HCT116 (cell line): ENCODE measurements at regions not wholly inside any gene's neighbourhood (a gene's known extent, or its start where the extent isn't known, plus 50 kb on each side); places are given as distances from the start of the nearest gene placed in this dataset.

Experiments
- ATAC-seq: fragments of 200-7000 bp; cut with Tn5 transposase; 2 replicates; pipeline ENCODE4 v1.9.1; 2020; ENCODE audit warnings: mild to moderate bottlenecking, moderate library complexity
- BruUV-seq: library from RNA; stranded (reverse); fragments of 400-500 nt; replicated peaks from 2 replicates; lab custom pipeline; 2021; lab: Mats Ljungman, UMichigan
- CTCF ChIA-PET: fragments of 300-600 bp; sonication (Branson Sonifier 250); formaldehyde crosslinking; loops from one replicate; lab custom pipeline; 2021; ENCODE audit warnings: antibody characterized with exemption; lab: Charles Lee
- POLR2A ChIA-PET: fragments of 300-600, 350-600 bp; sonication (Branson Sonifier 250); formaldehyde crosslinking; loops from one replicate; lab custom pipeline; 2021; ENCODE audit warnings: antibody characterized with exemption; lab: Charles Lee
- RAD21 ChIA-PET, 2 experiments: fragments of 300-600 bp; sonication (Branson Sonifier 250); formaldehyde crosslinking; loops; one replicate each; lab custom pipeline; 2023; ENCODE audit warnings: low total read pairs in 2 of 2; ENCODE audit not compliant: uncharacterized antibody in 2 of 2, unreplicated experiment in 2 of 2, low non-redundant PET in 1 of 2; lab: Charles Lee
- DNase-seq: peaks from one replicate; pipeline ENCODE4 v3.0.0-alpha.2; 2010; ENCODE audit warnings: low read depth, low spot score
- H2AFZ ChIP-seq: fragments of 200-600 bp; shearing (Covaris generic), sonication (generic); 2 replicates; pipeline ENCODE4 v1.6.1; 2017; ENCODE audit warnings: low read depth, mixed run types, mixed read lengths, antibody characterized with exemption, low read length; ENCODE audit not compliant: poor library complexity, severe bottlenecking
- H3K27ac ChIP-seq: 2 replicates; pipeline ENCODE4 v1.5.1; 2012; ENCODE audit warnings: low read depth, low read length
- H3K27me3 ChIP-seq: fragments of 200-600 bp; sonication (generic); 2 replicates; pipeline ENCODE4 v1.6.1; 2016; ENCODE audit warnings: mixed run types, low read length, mixed read lengths; ENCODE audit not compliant: insufficient read depth
- H3K36me3 ChIP-seq, 2 experiments: fragments of 200-500 bp in 1 of 2; fragments of 200-600 bp in 1 of 2; sonication (Bioruptor generic) in 1 of 2; sonication (generic) in 1 of 2; 2 replicates each; pipeline versions ENCODE4 v1.5.1 to v1.6.1; 2014 to 2016; ENCODE audit warnings: low read length in 2 of 2, inconsistent platforms in 1 of 2, mixed read lengths in 1 of 2, mixed run types in 1 of 2; ENCODE audit not compliant: insufficient read depth in 2 of 2, control insufficient read depth in 1 of 2
- H3K4me1 ChIP-seq, 2 experiments: fragments of 200-600 bp in 1 of 2; sonication (generic) in 1 of 2; 2 replicates each; pipeline versions ENCODE4 v1.5.1 to v1.6.1; 2012 to 2017; ENCODE audit warnings: low read length in 2 of 2, inconsistent platforms in 1 of 2, mild to moderate bottlenecking in 1 of 2, mixed read lengths in 1 of 2, mixed run types in 1 of 2, moderate library complexity in 1 of 2; ENCODE audit not compliant: insufficient read depth in 2 of 2, control insufficient read depth in 1 of 2
- H3K4me2 ChIP-seq: fragments of 200-600 bp; sonication (generic); 2 replicates; pipeline ENCODE4 v1.6.1; 2017; ENCODE audit warnings: mixed run types, low read length, mixed read lengths
- H3K4me3 ChIP-seq, 2 experiments: fragments of 200-600 bp in 1 of 2; sonication (generic) in 1 of 2; replicated peaks in 1 of 2; 2 replicates each; pipeline ENCODE4 v1.5.1; 2011 to 2016; ENCODE audit warnings: low read length in 2 of 2, control low read depth in 1 of 2, low read depth in 1 of 2, mild to moderate bottlenecking in 1 of 2, mixed read lengths in 1 of 2, mixed run types in 1 of 2
- H3K79me2 ChIP-seq: fragments of 200-600 bp; sonication (generic); 2 replicates; pipeline ENCODE4 v1.6.1; 2017; ENCODE audit warnings: mild to moderate bottlenecking, mixed run types, low read length, moderate library complexity, mixed read lengths; ENCODE audit not compliant: insufficient read depth
- H3K9ac ChIP-seq: fragments of 200-600 bp; sonication (generic); 2 replicates; pipeline ENCODE4 v1.6.1; 2016; ENCODE audit warnings: low read length, mixed read lengths
- H3K9me2 ChIP-seq: fragments of 200-600 bp; sonication (generic), shearing (Covaris generic); 2 replicates; pipeline ENCODE4 v1.6.1; 2017; ENCODE audit warnings: mixed run types, mild to moderate bottlenecking, moderate library complexity; ENCODE audit not compliant: insufficient read depth
- H3K9me3 ChIP-seq, 2 experiments: fragments of 200-500 bp in 1 of 2; fragments of 200-600 bp in 1 of 2; sonication (Bioruptor generic) in 1 of 2; sonication (generic) in 1 of 2; 2 replicates each; pipeline ENCODE4 v1.6.1; 2014 to 2017; ENCODE audit warnings: low read length in 2 of 2, mixed read lengths in 2 of 2, inconsistent platforms in 1 of 2, low read depth in 1 of 2, mild to moderate bottlenecking in 1 of 2, mixed run types in 1 of 2, moderate library complexity in 1 of 2; ENCODE audit not compliant: control insufficient read depth in 1 of 2, insufficient read depth in 1 of 2
- H4K20me1 ChIP-seq: fragments of 200-600 bp; sonication (generic), shearing (Covaris generic); 2 replicates; pipeline ENCODE4 v1.6.1; 2017; ENCODE audit warnings: mixed run types, mild to moderate bottlenecking, moderate library complexity; ENCODE audit not compliant: insufficient read depth
- CEBPB ChIP-seq: IDR thresholded peaks from 2 replicates; pipeline ENCODE4 v1.6.1; 2012; ENCODE audit warnings: low read depth
- EGR1 ChIP-seq: IDR thresholded peaks from 2 replicates; pipeline ENCODE4 v1.6.1; 2012; ENCODE audit warnings: low read depth
- EZH2 ChIP-seq: fragments of 200-600 bp; sonication (generic); IDR thresholded peaks from 2 replicates; pipeline ENCODE4 v1.6.1; 2017; ENCODE audit warnings: antibody characterized with exemption, mixed run types
- EZH2phosphoT487 ChIP-seq: fragments of 200-600 bp; IDR thresholded peaks from 2 replicates; pipeline ENCODE4 v1.6.1; 2018; ENCODE audit warnings: antibody characterized with exemption, borderline replicate concordance
- FOSL1 ChIP-seq: IDR thresholded peaks from 2 replicates; pipeline ENCODE4 v1.6.1; 2012; ENCODE audit warnings: low read depth
- POLR2A ChIP-seq: IDR thresholded peaks from 2 replicates; pipeline ENCODE4 v1.7.0; 2011; ENCODE audit warnings: borderline replicate concordance; ENCODE audit not compliant: insufficient read depth, insufficient read length; ENCODE audit errors: extremely low read depth
- RAD21 ChIP-seq: IDR thresholded peaks from 2 replicates; pipeline ENCODE4 v1.6.1; 2012; ENCODE audit warnings: low read depth, mild to moderate bottlenecking
- SIN3A ChIP-seq: IDR thresholded peaks from 2 replicates; pipeline ENCODE4 v1.6.1; 2012; ENCODE audit warnings: low read depth
- SP1 ChIP-seq: IDR thresholded peaks from 2 replicates; pipeline ENCODE4 v1.6.1; 2012; ENCODE audit warnings: low read depth
- TCF7L2 ChIP-seq: IDR thresholded peaks from 2 replicates; pipeline ENCODE4 v1.7.0; 2011; ENCODE audit warnings: borderline replicate concordance, inconsistent platforms; ENCODE audit not compliant: insufficient read depth, insufficient read length; ENCODE audit errors: extremely low read depth
- YY1 ChIP-seq: IDR thresholded peaks from 2 replicates; pipeline ENCODE4 v1.6.1; 2011; ENCODE audit warnings: low read length, low read depth, moderate library complexity, mild to moderate bottlenecking; ENCODE audit not compliant: insufficient replicate concordance; ENCODE audit errors: extremely low read depth
- ZFX ChIP-seq: fragments of 450-650 bp; IDR thresholded peaks from 2 replicates; pipeline ENCODE4 v1.6.1; 2017
- ZNF274 ChIP-seq: fragments of 200-500 bp; sonication (Bioruptor generic); IDR thresholded peaks from 2 replicates; pipeline ENCODE4 v1.6.1; 2014; ENCODE audit warnings: mild to moderate bottlenecking, low read depth, low read length, inconsistent platforms
- intact Hi-C: fragments of 100-400 bp; cut with micrococcal nuclease; formaldehyde crosslinking; loops from 2 replicates; pipeline ENCODE4 v1.10.0; 2022
- TF ChIP-seq, protein P1 (sequence below): IDR thresholded peaks from 2 replicates; pipeline ENCODE4 v1.6.1; 2012; ENCODE audit warnings: low read depth
- TF ChIP-seq, protein P2 (sequence below), 3 experiments: fragments of 200-600 bp in 1 of 3; sonication (generic) in 1 of 3; IDR thresholded peaks in 2 of 3; conservative IDR thresholded peaks in 1 of 3; 2 replicates each; pipeline ENCODE4 v1.5.1; 2012 to 2017; ENCODE audit warnings: low read depth in 2 of 3, low read length in 2 of 3, antibody characterized with exemption in 1 of 3, borderline replicate concordance in 1 of 3, control low read depth in 1 of 3, mild to moderate bottlenecking in 1 of 3, mixed read lengths in 1 of 3, mixed run types in 1 of 3, moderate library complexity in 1 of 3; ENCODE audit not compliant: insufficient read depth in 1 of 3
- TF ChIP-seq, protein P3 (sequence below): IDR thresholded peaks from 2 replicates; pipeline ENCODE4 v1.6.1; 2012
- TF ChIP-seq, protein P4 (sequence below): IDR thresholded peaks from 2 replicates; pipeline ENCODE4 v1.6.1; 2012

DNA sequence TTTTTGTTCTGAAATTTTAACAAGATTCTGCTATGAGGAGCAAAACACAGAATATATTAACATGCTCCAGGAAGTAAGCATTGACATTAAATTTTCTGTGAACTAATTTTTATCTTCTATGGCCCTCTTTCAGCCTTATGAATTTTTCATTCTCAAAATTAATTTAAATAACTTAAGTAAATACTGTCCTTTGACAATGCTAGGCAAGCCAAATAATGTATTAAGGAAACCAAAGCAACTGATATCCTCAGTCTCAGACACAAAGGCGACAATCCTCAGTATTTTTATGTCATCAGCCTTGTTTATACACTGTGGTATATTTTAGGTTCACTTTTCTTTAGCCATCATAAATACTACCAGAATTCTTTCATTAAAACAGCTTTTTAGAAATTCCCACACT is 159.8 kb downstream of the CGGBP1 start:
- H2AFZ ChIP-seq: no peak overlapping the region
- TF ChIP-seq EZH2phosphoT487: no peak
- TF ChIP-seq SIN3A: no peak
- H3K36me3 ChIP-seq: no peaks in the 10 kb centered on the region
- H3K27ac ChIP-seq: no peak overlapping the region
- no peaks in the 10 kb centered on the region for H3K9me2 ChIP-seq
- no peak overlapping the region for H3K4me2 ChIP-seq
- RAD21 ChIA-PET: no interaction called here
- CTCF ChIA-PET: no interaction called here
- no peak overlapping the region for H3K4me3 ChIP-seq
- POLR2A ChIA-PET: no interaction called here
- intact Hi-C loops: no loop called here
- no peak overlapping the region for H3K9ac ChIP-seq
- H4K20me1 ChIP-seq: no peaks in the 10 kb centered on the region
- H3K9me3 ChIP-seq: no peaks in the 10 kb centered on the region
- H3K4me1 ChIP-seq: no peaks in the 10 kb centered on the region
- H3K79me2 ChIP-seq: no peaks in the 10 kb centered on the region
- no peak for DNase-seq
- no peaks in the 10 kb centered on the region for H3K27me3 ChIP-seq
- ATAC-seq: no peak
- no TSS peak for BruUV-seq

DNA sequence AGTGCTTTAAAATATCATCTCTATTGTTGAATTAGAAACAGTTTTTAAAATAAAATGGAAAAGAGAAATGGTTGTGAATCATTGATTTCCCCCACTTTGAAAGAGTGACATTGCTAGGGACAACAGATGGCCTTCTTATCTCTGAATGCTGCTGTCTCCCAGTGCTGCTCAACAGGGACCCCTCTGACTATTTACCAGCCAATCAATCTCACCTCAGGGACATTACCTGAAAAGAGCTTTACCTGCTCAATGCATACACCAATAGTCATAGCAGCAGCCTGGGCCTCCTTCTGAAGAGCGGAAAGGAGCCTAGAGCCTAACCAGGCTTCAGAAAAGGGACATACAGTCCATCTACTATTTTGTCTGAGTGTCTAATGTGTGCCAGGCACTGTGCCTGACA is 162.8 kb downstream of the CGGBP1 start:
- DNase-seq (no peak), ATAC-seq (no peak)
- Histone ChIP-seq H3K4me2 (no peak overlapping the region), H2AFZ (no peak overlapping the region), H3K27ac (no peak overlapping the region), H3K9me2 (no peaks in the 10 kb centered on the region), H3K9me3 (no peaks in the 10 kb centered on the region), H4K20me1 (no peaks in the 10 kb centered on the region), H3K4me1 (no peaks in the 10 kb centered on the region), H3K79me2 (no peaks in the 10 kb centered on the region), H3K4me3 (no peak overlapping the region), H3K36me3 (no peaks in the 10 kb centered on the region), H3K9ac (no peak overlapping the region), H3K27me3 (0 out of 2 replicates have a peak, but pooled peaks cover 3% of the 10 kb centered on the region)
- no TSS peak for BruUV-seq
- CTCF ChIA-PET: no interaction called here
- intact Hi-C loops: no loop called here
- RAD21 ChIA-PET: no interaction called here
- POLR2A ChIA-PET: no interaction called here
- no peak for TF ChIP-seq FOSL1
- TF ChIP-seq RAD21: no peak
- TF ChIP-seq, protein P1, sequence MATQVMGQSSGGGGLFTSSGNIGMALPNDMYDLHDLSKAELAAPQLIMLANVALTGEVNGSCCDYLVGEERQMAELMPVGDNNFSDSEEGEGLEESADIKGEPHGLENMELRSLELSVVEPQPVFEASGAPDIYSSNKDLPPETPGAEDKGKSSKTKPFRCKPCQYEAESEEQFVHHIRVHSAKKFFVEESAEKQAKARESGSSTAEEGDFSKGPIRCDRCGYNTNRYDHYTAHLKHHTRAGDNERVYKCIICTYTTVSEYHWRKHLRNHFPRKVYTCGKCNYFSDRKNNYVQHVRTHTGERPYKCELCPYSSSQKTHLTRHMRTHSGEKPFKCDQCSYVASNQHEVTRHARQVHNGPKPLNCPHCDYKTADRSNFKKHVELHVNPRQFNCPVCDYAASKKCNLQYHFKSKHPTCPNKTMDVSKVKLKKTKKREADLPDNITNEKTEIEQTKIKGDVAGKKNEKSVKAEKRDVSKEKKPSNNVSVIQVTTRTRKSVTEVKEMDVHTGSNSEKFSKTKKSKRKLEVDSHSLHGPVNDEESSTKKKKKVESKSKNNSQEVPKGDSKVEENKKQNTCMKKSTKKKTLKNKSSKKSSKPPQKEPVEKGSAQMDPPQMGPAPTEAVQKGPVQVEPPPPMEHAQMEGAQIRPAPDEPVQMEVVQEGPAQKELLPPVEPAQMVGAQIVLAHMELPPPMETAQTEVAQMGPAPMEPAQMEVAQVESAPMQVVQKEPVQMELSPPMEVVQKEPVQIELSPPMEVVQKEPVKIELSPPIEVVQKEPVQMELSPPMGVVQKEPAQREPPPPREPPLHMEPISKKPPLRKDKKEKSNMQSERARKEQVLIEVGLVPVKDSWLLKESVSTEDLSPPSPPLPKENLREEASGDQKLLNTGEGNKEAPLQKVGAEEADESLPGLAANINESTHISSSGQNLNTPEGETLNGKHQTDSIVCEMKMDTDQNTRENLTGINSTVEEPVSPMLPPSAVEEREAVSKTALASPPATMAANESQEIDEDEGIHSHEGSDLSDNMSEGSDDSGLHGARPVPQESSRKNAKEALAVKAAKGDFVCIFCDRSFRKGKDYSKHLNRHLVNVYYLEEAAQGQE: no peak
- TF ChIP-seq, protein P2, sequence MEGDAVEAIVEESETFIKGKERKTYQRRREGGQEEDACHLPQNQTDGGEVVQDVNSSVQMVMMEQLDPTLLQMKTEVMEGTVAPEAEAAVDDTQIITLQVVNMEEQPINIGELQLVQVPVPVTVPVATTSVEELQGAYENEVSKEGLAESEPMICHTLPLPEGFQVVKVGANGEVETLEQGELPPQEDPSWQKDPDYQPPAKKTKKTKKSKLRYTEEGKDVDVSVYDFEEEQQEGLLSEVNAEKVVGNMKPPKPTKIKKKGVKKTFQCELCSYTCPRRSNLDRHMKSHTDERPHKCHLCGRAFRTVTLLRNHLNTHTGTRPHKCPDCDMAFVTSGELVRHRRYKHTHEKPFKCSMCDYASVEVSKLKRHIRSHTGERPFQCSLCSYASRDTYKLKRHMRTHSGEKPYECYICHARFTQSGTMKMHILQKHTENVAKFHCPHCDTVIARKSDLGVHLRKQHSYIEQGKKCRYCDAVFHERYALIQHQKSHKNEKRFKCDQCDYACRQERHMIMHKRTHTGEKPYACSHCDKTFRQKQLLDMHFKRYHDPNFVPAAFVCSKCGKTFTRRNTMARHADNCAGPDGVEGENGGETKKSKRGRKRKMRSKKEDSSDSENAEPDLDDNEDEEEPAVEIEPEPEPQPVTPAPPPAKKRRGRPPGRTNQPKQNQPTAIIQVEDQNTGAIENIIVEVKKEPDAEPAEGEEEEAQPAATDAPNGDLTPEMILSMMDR (IDR thresholded peaks at IDR 0.05 in 2 of 3, conservative IDR thresholded peaks at IDR 0.05 in 1 of 3; ENCODE audit: borderline replicate concordance in 1 of 3, insufficient read depth in 1 of 3, low read depth in 2 of 3, low read length in 2 of 3): no peak
- no peak for TF ChIP-seq CEBPB
- no peak for TF ChIP-seq EGR1
- TF ChIP-seq, protein P3, sequence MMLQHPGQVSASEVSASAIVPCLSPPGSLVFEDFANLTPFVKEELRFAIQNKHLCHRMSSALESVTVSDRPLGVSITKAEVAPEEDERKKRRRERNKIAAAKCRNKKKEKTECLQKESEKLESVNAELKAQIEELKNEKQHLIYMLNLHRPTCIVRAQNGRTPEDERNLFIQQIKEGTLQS: no peak
- no peak for TF ChIP-seq SP1
- TF ChIP-seq YY1: no peak
- TF ChIP-seq SIN3A: no peak
- TF ChIP-seq, protein P4, sequence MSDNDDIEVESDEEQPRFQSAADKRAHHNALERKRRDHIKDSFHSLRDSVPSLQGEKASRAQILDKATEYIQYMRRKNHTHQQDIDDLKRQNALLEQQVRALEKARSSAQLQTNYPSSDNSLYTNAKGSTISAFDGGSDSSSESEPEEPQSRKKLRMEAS: no peak
- TF ChIP-seq EZH2: no peak
- no peak for TF ChIP-seq ZNF274
- no peak for TF ChIP-seq TCF7L2
- TF ChIP-seq ZFX: no peak
- no peak for TF ChIP-seq POLR2A
